Sigmoid colon (tissue), 4 donors: ENCODE measurements at regions not wholly inside any gene's neighbourhood (a gene's known extent, or its start where the extent isn't known, plus 50 kb on each side); places are given as distances from the start of the nearest gene placed in this dataset.

ENCODE experiments used
- POLR2AphosphoS5 ChIP-seq, 4 donors: sonication (generic); formaldehyde crosslinking; IDR thresholded peaks; one replicate each; pipeline ENCODE4 v1.6.1; 2017; ENCODE audit warnings: antibody characterized with exemption in 4 of 4
- TF ChIP-seq, protein P1 (sequence below), 4 experiments: fragments of 450-650 bp in 3 of 4; fragments of 200-600 bp in 1 of 4; IDR thresholded peaks; one replicate each; pipeline ENCODE4 v1.5.1; 2016 to 2019; ENCODE audit warnings: antibody characterized with exemption in 4 of 4, mild to moderate bottlenecking in 3 of 4, moderate library complexity in 2 of 4

DNA sequence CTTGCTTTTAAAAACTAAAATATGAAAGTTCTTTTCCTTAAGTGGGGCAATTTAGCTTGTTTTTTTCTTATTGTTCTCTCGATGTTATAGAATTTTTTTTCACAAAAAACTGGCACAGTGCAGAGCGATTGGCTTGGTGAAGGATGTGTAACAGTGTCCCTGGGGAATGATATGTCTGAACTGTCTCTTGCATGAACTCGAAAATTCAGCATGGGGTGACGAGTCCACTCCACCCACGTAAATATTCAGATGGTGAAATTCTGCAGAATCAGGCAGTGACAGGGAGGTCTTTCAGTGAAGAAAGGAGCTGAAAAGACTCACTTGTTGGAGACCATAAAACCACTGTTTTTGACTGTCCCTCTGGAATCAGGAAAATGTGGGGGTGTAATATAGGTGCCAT is 505.3 kb downstream of the MMUT start:
- TF ChIP-seq, protein P1, sequence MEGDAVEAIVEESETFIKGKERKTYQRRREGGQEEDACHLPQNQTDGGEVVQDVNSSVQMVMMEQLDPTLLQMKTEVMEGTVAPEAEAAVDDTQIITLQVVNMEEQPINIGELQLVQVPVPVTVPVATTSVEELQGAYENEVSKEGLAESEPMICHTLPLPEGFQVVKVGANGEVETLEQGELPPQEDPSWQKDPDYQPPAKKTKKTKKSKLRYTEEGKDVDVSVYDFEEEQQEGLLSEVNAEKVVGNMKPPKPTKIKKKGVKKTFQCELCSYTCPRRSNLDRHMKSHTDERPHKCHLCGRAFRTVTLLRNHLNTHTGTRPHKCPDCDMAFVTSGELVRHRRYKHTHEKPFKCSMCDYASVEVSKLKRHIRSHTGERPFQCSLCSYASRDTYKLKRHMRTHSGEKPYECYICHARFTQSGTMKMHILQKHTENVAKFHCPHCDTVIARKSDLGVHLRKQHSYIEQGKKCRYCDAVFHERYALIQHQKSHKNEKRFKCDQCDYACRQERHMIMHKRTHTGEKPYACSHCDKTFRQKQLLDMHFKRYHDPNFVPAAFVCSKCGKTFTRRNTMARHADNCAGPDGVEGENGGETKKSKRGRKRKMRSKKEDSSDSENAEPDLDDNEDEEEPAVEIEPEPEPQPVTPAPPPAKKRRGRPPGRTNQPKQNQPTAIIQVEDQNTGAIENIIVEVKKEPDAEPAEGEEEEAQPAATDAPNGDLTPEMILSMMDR (IDR thresholded peaks at IDR 0.05): no peak
- no peak for TF ChIP-seq POLR2AphosphoS5 (IDR thresholded peaks at IDR 0.05)
